Astrocyte of the spinal cord (primary cell): ENCODE measurements at regions not wholly inside any gene's neighbourhood (a gene's known extent, or its start where the extent isn't known, plus 50 kb on each side); places are given as distances from the start of the nearest gene placed in this dataset.

Source experiments
- DNase-seq: peaks from one replicate; pipeline ENCODE4 v3.0.0; 2011; ENCODE audit warnings: low read depth, low spot score
- H3K4me3 ChIP-seq: 2 replicates; pipeline ENCODE4 v1.5.1; 2011; ENCODE audit warnings: low read depth, mild to moderate bottlenecking, low read length, moderate library complexity
- CTCF ChIP-seq: IDR thresholded peaks from 2 replicates; pipeline ENCODE4 v1.5.1; 2012; ENCODE audit warnings: low read depth, mild to moderate bottlenecking, low read length, inconsistent platforms
- in situ Hi-C: cut with HindIII; loops from 2 replicates; pipeline ENCODE4 v1.10.0; 2017; ENCODE audit warnings: low sequenced_read_pairs

GRCh38 chr3:73120710-73121109 lies 59.3 kb downstream of the EBLN2 start:
- no peak overlapping the region for H3K4me3 ChIP-seq
- DNase-seq = no peak
- in situ Hi-C loops = no loop called here
- TF ChIP-seq CTCF = no peak

- no peak overlapping the region for H3K4me3 ChIP-seq
- no peak for DNase-seq
- TF ChIP-seq CTCF = no peak
- in situ Hi-C loops = no loop called here
Observed at GRCh38 chr3:73121669-73122331, 60.3 kb downstream of the EBLN2 start.

- no peak for DNase-seq
- TF ChIP-seq CTCF = no peak
- H3K4me3 ChIP-seq = no peak overlapping the region
- in situ Hi-C loops = no loop called here
Observed at GRCh38 chr3:73134034-73134433, 72.6 kb downstream of the EBLN2 start.

- H3K4me3 ChIP-seq = no peak overlapping the region
- in situ Hi-C loops = no loop called here
- DNase-seq = no peak
- no peak for TF ChIP-seq CTCF
Observed at GRCh38 chr3:73136941-73137340, 75.5 kb downstream of the EBLN2 start.

- DNase-seq = no peak
- no peak overlapping the region for H3K4me3 ChIP-seq
- no peak for TF ChIP-seq CTCF
- in situ Hi-C loops = no loop called here
Observed at GRCh38 chr3:73137736-73138403, 76.4 kb downstream of the EBLN2 start.

- no peak for TF ChIP-seq CTCF
- no peak overlapping the region for H3K4me3 ChIP-seq
- DNase-seq = no peak
- in situ Hi-C loops = no loop called here
Observed at GRCh38 chr3:73140772-73141442, 79.4 kb downstream of the EBLN2 start.
